ENCODE measurements at regions not wholly inside any gene's neighbourhood (a gene's known extent, or its start where the extent isn't known, plus 50 kb on each side); places are given as distances from the start of the nearest gene placed in this dataset.

GRCh38 chr2:221097949-221098348 lies 474.2 kb downstream of the EPHA4 start:
- DNase-seq: no peak

DNA sequence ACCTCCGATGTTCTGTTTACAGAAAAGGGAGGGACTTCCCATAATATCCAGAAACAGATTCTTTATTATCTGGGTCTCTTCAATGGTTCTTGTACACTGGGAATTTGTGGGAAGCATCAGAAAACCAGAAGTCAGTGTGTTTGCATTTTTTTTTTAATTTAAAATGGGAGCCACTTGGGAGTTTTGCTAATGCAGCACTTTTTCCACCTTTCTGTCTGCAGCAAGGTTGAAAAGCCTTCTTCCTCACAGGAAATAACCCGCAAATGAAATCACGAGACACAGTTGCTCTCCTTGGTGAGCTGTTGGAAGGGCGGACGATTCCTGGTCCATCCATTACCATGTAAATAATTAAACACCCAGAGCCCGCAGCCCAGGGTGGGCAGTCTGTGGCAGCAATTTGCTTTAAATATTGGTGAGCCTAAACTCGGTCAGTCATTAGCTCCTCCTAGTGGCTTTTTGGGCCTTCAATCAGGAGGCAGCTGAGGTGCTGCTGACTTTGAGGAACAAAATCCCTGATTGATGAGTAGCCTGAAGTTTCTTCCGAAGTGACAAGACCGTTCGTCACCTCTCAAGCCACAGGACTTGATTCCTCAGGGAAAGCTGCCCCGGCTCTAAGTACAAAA lies 471.5 kb downstream of the EPHA4 start:
- no peak for DNase-seq

DNA sequence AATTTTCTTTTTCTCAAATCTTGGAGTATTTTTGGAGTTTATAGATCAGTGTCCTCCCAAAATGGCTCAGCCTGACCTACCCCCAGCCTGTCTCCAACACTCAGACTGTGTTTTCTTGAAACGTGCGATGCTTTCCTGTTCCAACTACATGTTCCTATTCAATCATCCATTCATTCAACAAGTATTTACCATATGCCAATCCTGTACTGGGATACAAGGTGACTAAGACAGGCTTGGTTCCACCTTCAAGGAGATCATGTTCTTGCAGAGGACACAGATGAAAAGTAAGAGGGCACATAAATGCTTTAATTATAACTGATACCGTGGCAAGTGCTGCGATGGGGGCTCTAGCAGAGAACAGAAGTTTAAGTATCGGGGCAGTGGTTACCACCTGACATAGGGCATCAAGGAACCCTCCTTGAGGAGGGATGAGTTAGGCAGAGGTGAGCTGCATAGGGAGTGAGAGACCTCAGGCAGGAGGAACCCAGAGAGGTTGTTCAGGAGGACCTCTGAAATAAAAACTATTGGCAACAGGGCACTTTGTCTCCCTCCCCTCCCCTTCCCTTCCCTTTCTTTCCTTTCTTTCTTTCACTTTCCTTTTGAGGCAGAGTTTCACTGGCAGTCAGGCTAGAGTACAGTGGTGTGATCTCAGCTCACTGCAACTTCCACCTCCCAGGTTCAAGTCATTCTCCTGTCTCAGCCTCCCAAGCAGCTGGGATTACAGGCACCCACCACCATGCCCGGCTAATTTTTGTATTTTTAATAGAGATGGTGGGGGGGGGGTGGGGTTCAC lies 469.0 kb downstream of the EPHA4 start:
- no peak for DNase-seq

DNA sequence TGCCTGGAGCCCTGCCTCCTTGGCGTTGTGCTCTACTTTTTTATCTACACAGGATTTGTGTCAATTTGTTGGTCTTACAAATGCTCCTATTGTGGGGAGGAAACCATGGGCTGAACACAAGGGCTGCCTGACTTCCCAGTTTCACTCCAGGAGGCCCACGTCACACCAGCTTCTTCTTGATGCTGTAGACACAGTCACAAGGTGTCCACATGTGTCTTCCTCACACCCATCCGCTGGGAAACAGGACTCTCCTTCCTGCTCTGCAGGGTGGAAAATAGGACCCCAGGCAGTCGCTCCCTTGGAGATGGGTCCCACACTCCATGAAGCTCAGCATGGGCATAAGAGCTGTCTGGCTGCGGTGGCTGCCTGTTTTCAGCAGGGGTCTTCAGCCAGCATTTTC lies 468.2 kb downstream of the EPHA4 start:
- DNase-seq: no peak

DNA sequence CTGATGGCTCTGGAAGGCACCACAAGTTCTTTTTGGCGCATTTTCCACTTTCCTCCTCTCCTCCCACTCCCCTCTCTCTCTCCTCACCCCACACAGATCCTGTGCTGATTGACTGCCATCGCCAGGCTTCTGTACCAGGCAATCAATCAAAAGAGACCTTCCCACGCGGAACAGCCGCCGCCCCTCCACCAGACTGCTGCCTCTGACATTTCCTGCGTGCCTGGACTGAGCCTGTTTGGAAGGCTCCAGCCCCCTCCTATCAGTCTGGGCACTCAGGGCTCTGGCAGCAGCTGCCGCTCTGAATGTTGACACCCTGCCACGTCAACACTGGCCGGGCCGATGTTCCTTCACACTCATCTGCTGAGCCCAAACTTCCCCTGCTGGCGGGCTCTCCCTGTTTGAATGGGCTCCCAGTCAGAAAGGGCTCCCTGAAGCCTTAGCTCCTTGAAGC lies 467.7 kb downstream of the EPHA4 start:
- DNase-seq: no peak

- no peak for DNase-seq
Observed at GRCh38 chr2:221106241-221106640, 465.9 kb downstream of the EPHA4 start.

DNA sequence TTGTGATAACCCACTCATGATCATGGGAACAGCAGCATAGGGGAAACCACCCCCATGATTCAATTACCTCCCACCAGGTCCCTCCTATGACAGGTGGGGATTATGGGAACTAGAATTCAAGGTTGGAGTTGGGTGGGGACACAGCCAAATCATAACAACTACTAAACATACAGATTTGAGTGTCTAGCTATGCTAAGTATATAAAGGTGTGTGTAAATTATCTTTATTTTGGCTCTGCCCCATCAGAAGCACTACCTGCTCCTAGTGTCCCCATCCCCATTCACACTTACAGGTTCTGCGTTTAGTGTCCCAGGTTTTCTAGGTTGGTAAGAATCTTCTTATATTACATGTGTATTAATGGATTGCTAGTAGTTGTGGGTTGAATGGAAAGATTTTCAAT lies 464.7 kb downstream of the EPHA4 start:
- DNase-seq: no peak

- DNase-seq: no peak
Observed at GRCh38 chr2:221109552-221109951, 462.6 kb downstream of the EPHA4 start.

DNA sequence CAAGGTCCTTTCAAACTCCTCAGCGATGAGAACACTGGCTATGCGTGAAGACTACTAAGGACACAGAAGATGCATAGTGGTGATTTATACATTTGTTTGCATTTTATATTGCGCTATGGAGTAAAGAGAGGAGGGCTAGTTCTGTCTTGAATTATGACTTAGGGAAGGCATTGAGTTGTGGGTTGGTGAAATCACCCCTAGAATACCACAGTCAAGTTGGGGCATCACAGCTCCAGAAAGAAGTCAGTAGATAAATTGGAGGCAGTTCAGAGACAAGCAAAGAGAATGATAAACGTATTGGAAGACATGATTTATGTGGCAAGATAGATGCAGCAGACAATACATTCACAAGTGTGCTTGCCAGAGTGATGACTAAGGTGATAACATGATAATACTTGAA lies 460.4 kb downstream of the EPHA4 start:
- DNase-seq: no peak

GRCh38 chr2:221112744-221113143 lies 459.4 kb downstream of the EPHA4 start:
- no peak for DNase-seq

GRCh38 chr2:221115944-221116343 lies 456.2 kb downstream of the EPHA4 start:
- DNase-seq: no peak

- no peak for DNase-seq
Observed at GRCh38 chr2:221120643-221121042, 451.5 kb downstream of the EPHA4 start.

GRCh38 chr2:221123396-221123795 lies 448.7 kb downstream of the EPHA4 start:
- no peak for DNase-seq

- DNase-seq: no peak
Observed at GRCh38 chr2:221124532-221125240, 447.4 kb downstream of the EPHA4 start.

- DNase-seq: no peak
Observed at GRCh38 chr2:221125691-221126090, 446.4 kb downstream of the EPHA4 start.

DNA sequence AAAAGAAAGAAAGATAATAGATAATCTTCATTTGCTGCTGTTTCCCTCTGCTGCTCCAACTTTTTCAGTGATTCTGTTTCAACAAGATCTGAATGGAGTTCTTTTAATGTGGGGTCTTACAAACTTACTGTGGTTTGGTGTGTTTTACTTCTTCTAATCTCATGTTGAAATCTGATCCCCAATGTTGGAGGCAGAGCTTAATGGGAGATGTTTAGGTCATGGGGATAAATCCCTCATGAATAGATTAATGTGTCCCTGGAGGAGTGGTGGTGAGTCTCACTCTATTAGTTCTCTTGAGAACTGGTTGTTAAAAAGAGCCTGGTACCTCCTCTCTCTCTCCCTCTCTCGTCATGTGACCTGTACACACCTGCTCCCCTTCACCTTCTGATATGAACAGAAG lies 442.4 kb downstream of the EPHA4 start:
- no peak for DNase-seq

DNA sequence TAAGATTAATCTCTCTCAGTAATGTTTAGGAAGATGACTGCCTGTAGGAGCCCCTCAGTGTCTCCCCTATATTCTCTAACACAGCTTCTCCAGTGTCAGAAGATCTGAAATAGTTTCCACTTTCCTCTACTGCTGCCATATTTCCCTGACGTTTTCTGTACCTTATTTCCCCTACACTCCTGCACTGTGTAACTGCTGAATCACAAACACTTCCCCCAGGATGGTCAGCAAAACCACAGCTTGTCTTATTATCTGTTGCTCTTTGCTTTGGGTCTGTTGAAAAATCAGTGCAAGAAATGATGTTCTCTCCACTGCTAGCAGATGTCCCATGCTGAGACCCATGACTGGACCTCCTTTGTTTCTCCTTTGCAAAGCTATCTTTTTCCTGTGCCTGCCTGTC lies 441.7 kb downstream of the EPHA4 start:
- DNase-seq: no peak

DNA sequence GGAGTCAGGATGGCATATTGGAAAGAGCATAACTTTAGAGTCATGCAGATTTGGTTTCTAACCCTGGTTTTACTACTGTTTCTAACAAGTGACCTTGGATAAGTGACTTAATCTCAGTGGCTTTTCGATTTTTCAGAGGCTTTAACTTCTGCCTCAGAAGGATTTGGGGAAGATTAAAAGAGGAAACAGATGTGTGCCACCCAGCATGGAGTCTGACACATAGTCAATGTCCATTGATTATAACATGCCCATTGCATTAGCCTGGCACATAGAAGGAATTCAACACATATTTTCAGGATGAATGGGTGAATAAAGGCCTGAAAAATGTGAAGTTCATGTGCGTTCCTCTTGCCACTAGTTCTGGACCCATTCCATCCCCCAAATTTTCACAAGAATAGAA lies 438.2 kb downstream of the EPHA4 start:
- no peak for DNase-seq

GRCh38 chr2:221134718-221135117 lies 437.4 kb downstream of the EPHA4 start:
- no peak for DNase-seq

GRCh38 chr2:221135699-221136098 lies 436.4 kb downstream of the EPHA4 start:
- DNase-seq: no peak

DNA sequence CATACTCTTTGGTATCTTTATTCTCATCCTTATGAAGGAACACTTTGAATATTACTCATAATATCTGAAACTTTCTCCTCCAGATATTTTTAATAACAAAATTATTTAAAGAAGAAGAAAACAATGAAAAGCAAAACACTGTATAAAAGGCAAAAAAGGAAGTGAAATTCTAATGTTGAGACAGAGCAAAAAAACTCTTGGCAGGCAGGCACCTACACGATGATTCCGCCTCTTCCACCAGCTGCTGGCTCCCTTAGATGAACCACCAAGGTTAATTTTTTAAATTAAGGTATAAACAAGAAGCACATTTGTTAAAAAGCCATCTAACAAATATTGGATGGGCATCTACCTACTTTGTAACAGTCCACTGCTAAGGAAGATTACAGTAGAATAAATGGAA lies 434.7 kb downstream of the EPHA4 start:
- DNase-seq: no peak

DNA sequence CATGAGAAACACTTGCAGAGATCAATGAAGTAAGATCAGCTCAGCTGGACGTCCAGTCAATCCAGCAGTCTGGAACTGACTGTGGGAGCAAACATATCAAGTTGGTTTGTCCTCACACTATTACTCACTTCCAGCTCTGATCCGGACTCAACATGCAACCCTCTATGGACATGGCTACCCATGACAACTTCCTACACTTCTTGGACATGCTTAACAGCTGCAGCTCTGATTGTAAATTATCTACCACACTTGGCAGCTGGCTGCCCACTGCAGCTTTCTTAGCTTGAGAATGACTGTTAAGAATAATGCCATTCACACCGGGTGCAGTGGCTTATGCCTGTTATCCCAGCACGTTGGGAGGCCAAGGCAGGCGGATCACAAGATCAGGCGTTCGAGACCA lies 429.8 kb downstream of the EPHA4 start:
- DNase-seq: no peak

DNA sequence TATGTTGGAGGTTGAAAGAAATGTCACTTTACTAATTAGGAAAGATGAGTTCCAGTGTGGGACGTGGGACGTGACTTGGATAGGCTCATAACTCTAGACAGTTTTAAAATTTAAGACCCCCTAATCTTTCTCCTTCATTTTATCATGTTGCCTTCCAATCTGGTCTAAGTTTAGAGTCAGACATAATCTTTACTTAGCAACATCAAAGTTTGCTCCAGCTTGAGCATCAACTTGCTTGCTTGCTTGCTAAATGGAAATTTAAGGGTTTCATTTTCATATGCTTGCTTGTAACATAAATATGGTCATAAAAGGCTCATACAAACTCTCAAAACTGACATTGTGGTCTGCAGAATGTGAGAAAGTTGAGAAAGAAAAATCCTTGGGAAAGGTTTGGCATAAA lies 428.9 kb downstream of the EPHA4 start:
- DNase-seq: no peak

- DNase-seq: no peak
Observed at GRCh38 chr2:221144909-221145308, 427.2 kb downstream of the EPHA4 start.
